ENCODE measurements at regions not wholly inside any gene's neighbourhood (a gene's known extent, or its start where the extent isn't known, plus 50 kb on each side); places are given as distances from the start of the nearest gene placed in this dataset.

DNA sequence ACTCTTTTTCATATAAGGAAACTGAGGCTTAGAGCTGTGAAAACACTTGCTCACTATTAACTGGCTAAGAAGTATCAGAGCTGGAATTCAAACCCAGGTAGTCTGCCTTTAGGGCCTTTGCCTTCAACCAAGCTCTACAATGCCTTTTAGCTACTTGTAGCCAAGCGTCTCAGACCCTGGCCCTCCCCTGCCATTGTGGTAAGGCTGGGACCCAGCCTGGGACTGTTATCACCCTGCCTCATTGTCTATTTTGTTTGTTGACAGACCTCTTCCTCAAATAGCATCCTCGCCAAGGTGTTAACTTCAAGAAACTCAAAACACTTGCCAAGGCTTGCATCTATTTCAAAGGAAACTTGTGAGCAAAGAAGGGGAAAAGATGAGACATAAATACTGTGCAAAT lies 76.7 kb upstream of the CD28 start:
- TF ChIP-seq TAF1 (IDR thresholded peaks at IDR 0.05; ENCODE audit: borderline replicate concordance, insufficient read depth, low read length): no peak
- TF ChIP-seq SIN3A (IDR thresholded peaks at IDR 0.05; ENCODE audit: borderline replicate concordance, insufficient read depth, low read length): no peak
